Calu3 (cell line): ENCODE measurements at regions not wholly inside any gene's neighbourhood (a gene's known extent, or its start where the extent isn't known, plus 50 kb on each side); places are given as distances from the start of the nearest gene placed in this dataset.

Source experiments
- BruUV-seq: library from RNA; stranded (reverse); fragments of 400-500 nt; replicated peaks from 2 replicates; lab custom pipeline; 2021; lab: Mats Ljungman, UMichigan
- CTCF ChIA-PET: fragments of 300-600 bp; sonication (Branson Sonifier 250); formaldehyde crosslinking; loops from one replicate; lab custom pipeline; 2022; ENCODE audit warnings: antibody characterized with exemption; lab: Charles Lee
- DNase-seq: peaks from one replicate; pipeline ENCODE4 v3.0.0; 2022
- H3K27ac Mint-ChIP-seq: one replicate; pipeline ENCODE4 v1.8.0; 2022; ENCODE audit warnings: mixed read lengths; ENCODE audit not compliant: unreplicated experiment
- H3K27me3 Mint-ChIP-seq: one replicate; pipeline ENCODE4 v1.8.0; 2022; ENCODE audit warnings: mixed read lengths; ENCODE audit not compliant: unreplicated experiment
- H3K36me3 Mint-ChIP-seq: one replicate; pipeline ENCODE4 v1.8.0; 2022; ENCODE audit warnings: mild to moderate bottlenecking, moderate library complexity, mixed read lengths; ENCODE audit not compliant: insufficient read depth, unreplicated experiment
- H3K4me1 Mint-ChIP-seq: one replicate; pipeline ENCODE4 v1.8.0; 2022; ENCODE audit warnings: mild to moderate bottlenecking, low read depth, mixed read lengths; ENCODE audit not compliant: unreplicated experiment
- H3K4me3 Mint-ChIP-seq: one replicate; pipeline ENCODE4 v1.8.0; 2022; ENCODE audit warnings: mild to moderate bottlenecking, low read depth, moderate library complexity, mixed read lengths; ENCODE audit not compliant: unreplicated experiment
- H3K9me3 Mint-ChIP-seq: one replicate; pipeline ENCODE4 v1.8.0; 2022; ENCODE audit warnings: low read depth, mixed read lengths; ENCODE audit not compliant: unreplicated experiment
- intact Hi-C: fragments of 100-400 bp; cut with micrococcal nuclease; formaldehyde crosslinking; loops from one replicate; pipeline ENCODE4 v1.10.0; 2022; ENCODE audit not compliant: unreplicated experiment
- TF ChIP-seq, protein P1 (sequence below): fragments of 200-600 bp; IDR thresholded peaks from one replicate; pipeline ENCODE4 v1.8.0; 2022; ENCODE audit warnings: antibody characterized with exemption; ENCODE audit not compliant: unreplicated experiment

DNA sequence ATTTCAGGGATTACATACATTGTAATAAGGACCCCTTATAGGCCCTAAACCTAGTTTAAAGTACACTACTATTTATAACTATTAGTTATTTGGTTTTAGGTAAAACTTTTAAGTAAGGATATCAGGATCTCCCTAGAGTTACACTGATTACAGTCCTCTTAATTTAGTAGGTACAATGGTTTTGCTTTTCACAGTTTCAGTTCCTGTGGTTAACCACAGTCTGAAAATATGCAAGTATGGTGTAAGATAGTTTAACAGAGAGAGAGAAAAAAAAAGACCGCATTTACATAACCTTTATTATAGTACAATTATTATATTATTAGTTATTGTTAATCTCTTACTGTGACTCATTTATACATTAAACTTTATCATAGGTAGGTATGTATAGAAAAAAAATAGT, 725.3 kb upstream of the PTPRD start:
- TF ChIP-seq, protein P1, sequence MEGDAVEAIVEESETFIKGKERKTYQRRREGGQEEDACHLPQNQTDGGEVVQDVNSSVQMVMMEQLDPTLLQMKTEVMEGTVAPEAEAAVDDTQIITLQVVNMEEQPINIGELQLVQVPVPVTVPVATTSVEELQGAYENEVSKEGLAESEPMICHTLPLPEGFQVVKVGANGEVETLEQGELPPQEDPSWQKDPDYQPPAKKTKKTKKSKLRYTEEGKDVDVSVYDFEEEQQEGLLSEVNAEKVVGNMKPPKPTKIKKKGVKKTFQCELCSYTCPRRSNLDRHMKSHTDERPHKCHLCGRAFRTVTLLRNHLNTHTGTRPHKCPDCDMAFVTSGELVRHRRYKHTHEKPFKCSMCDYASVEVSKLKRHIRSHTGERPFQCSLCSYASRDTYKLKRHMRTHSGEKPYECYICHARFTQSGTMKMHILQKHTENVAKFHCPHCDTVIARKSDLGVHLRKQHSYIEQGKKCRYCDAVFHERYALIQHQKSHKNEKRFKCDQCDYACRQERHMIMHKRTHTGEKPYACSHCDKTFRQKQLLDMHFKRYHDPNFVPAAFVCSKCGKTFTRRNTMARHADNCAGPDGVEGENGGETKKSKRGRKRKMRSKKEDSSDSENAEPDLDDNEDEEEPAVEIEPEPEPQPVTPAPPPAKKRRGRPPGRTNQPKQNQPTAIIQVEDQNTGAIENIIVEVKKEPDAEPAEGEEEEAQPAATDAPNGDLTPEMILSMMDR: no peak
- no peak overlapping the region for H3K4me3 Mint-ChIP-seq
- CTCF ChIA-PET: no interaction called here
- no peak for DNase-seq
- no peaks in the 10 kb centered on the region for H3K4me1 Mint-ChIP-seq
- H3K27ac Mint-ChIP-seq: no peak overlapping the region
- no peaks in the 10 kb centered on the region for H3K27me3 Mint-ChIP-seq
- peaks cover 3% of the 10 kb centered on the region for H3K9me3 Mint-ChIP-seq
- intact Hi-C loops: no loop called here
- no TSS peak for BruUV-seq
- no peaks in the 10 kb centered on the region for H3K36me3 Mint-ChIP-seq

DNA sequence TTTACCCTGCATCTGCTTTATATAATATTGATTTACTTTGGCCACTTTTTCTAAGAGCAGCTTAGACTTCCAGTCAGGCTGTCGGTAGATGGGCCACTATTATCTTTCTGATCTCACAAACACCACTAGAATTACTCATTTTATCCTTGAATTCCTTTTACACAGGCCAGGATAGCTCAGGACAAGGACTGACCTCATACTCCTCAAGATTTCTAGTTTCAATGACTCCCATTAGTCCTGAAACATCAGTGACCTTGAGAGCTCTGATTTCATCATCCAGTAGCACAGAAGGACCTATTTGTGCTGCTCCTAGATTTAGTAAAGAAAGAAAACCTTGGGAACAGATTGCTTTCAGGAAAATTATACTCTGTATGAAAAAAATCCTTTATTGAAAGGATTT, 727.9 kb upstream of the PTPRD start:
- DNase-seq: no peak
- intact Hi-C loops: no loop called here
- H3K36me3 Mint-ChIP-seq: no peaks in the 10 kb centered on the region

DNA sequence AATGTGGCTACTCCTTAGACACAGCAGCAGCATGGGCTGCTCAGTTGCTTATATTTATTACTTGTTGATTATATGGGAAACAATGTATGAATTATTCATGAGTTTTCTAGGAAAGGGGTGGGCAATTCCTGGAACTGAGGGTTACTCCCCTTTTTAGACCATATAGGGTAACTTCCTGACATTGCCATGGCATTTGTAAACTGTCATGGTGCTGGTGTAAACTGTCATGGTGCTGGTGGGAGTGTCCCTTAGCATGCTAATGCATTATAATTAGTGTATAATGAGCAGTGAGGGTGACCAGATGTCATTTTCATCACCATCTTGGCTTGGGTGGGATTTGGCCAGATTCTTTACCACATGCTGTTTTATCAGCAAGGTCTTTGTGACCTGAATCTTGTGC, 734.6 kb upstream of the PTPRD start:
- TF ChIP-seq, protein P1: no peak
- CTCF ChIA-PET: no interaction called here
- H3K27ac Mint-ChIP-seq: no peak overlapping the region
- no peaks in the 10 kb centered on the region for H3K27me3 Mint-ChIP-seq
- BruUV-seq: no TSS peak
- no peaks in the 10 kb centered on the region for H3K4me1 Mint-ChIP-seq
- H3K9me3 Mint-ChIP-seq: peaks cover 11% of the 10 kb centered on the region
- intact Hi-C loops: no loop called here
- no peak for DNase-seq
- H3K36me3 Mint-ChIP-seq: no peaks in the 10 kb centered on the region
- H3K4me3 Mint-ChIP-seq: no peak overlapping the region

More for the DNA sequence above, 727.9 kb upstream of the PTPRD start:
- no peaks in the 10 kb centered on the region for H3K4me1 Mint-ChIP-seq
- no TSS peak for BruUV-seq
- CTCF ChIA-PET: no interaction called here
- H3K9me3 Mint-ChIP-seq: peaks cover 3% of the 10 kb centered on the region
- no peak overlapping the region for H3K4me3 Mint-ChIP-seq
- no peak overlapping the region for H3K27ac Mint-ChIP-seq
- no peaks in the 10 kb centered on the region for H3K27me3 Mint-ChIP-seq
- TF ChIP-seq, protein P1: no peak

DNA sequence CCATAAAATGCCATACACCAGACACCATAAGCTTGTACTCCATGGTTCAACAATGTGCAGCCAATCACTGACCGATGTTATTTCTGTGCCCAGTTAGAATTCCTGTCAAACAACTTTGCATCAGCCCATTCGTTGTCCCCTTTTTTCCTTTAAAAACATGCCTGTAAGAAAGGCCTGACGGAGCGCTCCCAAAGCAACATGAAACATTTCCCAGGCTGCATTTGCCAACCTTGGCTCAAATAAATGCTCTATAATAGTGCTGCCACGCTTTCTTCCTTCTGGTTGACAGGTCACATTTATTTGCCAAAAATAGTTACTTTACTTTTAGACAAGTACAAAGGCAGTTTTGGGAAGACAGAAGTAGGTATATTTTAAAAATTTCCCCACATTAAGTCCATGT, 735.6 kb upstream of the PTPRD start:
- H3K4me1 Mint-ChIP-seq: no peaks in the 10 kb centered on the region
- no peaks in the 10 kb centered on the region for H3K36me3 Mint-ChIP-seq
- H3K27me3 Mint-ChIP-seq: no peaks in the 10 kb centered on the region
- BruUV-seq: no TSS peak
- intact Hi-C loops: no loop called here
- CTCF ChIA-PET: no interaction called here
- DNase-seq: no peak
- TF ChIP-seq, protein P1: no peak
- no peak overlapping the region for H3K27ac Mint-ChIP-seq
- peaks cover 11% of the 10 kb centered on the region for H3K9me3 Mint-ChIP-seq
- H3K4me3 Mint-ChIP-seq: no peak overlapping the region

DNA sequence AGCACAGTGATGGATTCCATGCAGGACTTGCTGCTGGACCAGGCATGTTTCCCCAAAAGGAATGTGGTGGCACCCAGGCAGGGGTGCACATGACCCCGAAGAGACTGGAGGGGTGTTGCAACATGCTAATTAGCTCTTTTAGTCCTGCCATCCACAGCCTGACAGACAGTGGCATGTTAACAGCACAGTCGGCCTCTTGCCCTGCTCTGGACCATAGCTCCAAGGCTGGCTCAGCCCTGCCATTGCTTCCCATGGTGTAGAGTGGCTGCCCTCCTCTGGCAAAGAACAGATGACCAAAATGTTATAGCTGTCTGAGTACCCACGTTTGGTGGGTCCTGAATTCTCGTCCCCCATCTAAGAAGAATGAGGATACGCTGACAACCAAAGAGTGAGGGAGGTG, 736.4 kb upstream of the PTPRD start:
- no peaks in the 10 kb centered on the region for H3K36me3 Mint-ChIP-seq
- peaks cover 11% of the 10 kb centered on the region for H3K9me3 Mint-ChIP-seq
- H3K27ac Mint-ChIP-seq: no peak overlapping the region
- TF ChIP-seq, protein P1: no peak
- no peak for DNase-seq
- H3K27me3 Mint-ChIP-seq: no peaks in the 10 kb centered on the region
- intact Hi-C loops: no loop called here
- no peaks in the 10 kb centered on the region for H3K4me1 Mint-ChIP-seq
- CTCF ChIA-PET: no interaction called here
- no TSS peak for BruUV-seq
- H3K4me3 Mint-ChIP-seq: no peak overlapping the region
